ENCODE measurements at regions not wholly inside any gene's neighbourhood (a gene's known extent, or its start where the extent isn't known, plus 50 kb on each side); places are given as distances from the start of the nearest gene placed in this dataset.

DNA sequence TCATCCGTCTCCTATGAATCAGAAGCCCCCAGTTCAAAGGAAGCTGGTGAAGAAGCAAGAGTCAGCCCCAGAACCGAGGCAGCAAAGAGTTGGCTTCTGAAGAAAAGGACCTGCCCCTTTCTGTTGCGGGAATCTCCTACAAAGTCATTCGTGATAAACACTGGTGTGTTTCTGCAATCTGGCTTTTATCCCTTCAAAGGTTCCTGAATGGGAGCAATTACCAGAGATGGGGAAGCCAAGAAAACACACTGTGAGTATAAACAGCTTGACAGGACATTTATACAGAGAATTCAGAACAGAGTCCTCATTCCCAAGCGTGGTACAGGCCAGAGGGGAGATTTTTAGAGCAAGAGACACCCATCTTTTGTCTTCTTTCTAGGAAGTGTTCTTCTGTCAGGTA, 226.8 kb upstream of the LNX1 start:
- H3K4me1 ChIP-seq (ENCODE audit: low read length): no peaks in the 10 kb centered on the region
- no peaks in the 10 kb centered on the region for H3K36me3 ChIP-seq (replicated peaks; ENCODE audit: insufficient read depth, low read length)
- no peak overlapping the region for H3K4me2 ChIP-seq (ENCODE audit: low read depth, low read length)
- no peaks in the 10 kb centered on the region for H3K9me3 ChIP-seq (replicated peaks; ENCODE audit: insufficient read depth, low read length)
- H4K20me1 ChIP-seq (ENCODE audit: insufficient read depth, low read length): no peaks in the 10 kb centered on the region
- TF ChIP-seq EZH2phosphoT487 (IDR thresholded peaks at IDR 0.05; ENCODE audit: low read length) (no peak), EZH2 (optimal IDR thresholded peaks at IDR 0.05; ENCODE audit: low read depth, low read length) (no peak)
- TF ChIP-seq, protein P1, sequence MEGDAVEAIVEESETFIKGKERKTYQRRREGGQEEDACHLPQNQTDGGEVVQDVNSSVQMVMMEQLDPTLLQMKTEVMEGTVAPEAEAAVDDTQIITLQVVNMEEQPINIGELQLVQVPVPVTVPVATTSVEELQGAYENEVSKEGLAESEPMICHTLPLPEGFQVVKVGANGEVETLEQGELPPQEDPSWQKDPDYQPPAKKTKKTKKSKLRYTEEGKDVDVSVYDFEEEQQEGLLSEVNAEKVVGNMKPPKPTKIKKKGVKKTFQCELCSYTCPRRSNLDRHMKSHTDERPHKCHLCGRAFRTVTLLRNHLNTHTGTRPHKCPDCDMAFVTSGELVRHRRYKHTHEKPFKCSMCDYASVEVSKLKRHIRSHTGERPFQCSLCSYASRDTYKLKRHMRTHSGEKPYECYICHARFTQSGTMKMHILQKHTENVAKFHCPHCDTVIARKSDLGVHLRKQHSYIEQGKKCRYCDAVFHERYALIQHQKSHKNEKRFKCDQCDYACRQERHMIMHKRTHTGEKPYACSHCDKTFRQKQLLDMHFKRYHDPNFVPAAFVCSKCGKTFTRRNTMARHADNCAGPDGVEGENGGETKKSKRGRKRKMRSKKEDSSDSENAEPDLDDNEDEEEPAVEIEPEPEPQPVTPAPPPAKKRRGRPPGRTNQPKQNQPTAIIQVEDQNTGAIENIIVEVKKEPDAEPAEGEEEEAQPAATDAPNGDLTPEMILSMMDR (IDR thresholded peaks at IDR 0.05; ENCODE audit: low read length): no peak
- H2AFZ ChIP-seq (ENCODE audit: low read length): no peak overlapping the region
- no peak for DNase-seq
- no peak overlapping the region for H3K4me3 ChIP-seq (ENCODE audit: low read length)
- no peaks in the 10 kb centered on the region for H3K9me2 ChIP-seq (replicated peaks; ENCODE audit: insufficient read depth, low read length)
- no peak overlapping the region for H3K9ac ChIP-seq (ENCODE audit: low read length)
- H3K79me2 ChIP-seq (ENCODE audit: low read length): no peaks in the 10 kb centered on the region
- no peak overlapping the region for H3K27ac ChIP-seq (ENCODE audit: low read length)
- no peaks in the 10 kb centered on the region for H3K27me3 ChIP-seq (replicated peaks; ENCODE audit: insufficient read depth, low read length)
- H3F3A ChIP-seq (ENCODE audit: insufficient read depth, low read length): no peaks in the 10 kb centered on the region

DNA sequence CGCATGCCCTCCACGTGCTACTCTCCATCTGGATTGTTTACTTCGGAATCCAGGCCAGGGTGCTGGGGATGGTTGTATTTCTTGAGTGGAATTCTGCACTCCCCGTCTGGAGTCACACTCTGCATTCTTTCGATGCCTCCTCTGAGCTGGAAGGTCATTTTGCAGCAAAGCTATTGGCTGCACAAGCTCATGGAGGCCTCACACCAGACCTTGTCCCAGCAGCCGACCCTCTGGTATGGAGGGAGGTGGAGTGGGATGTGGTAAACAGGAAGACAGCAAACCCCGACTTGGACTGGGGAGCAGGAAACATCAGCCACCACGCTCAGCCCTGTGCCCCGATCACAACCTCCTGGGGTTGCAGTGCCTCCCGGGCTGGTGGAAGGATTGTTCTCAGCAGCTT, 225.3 kb upstream of the LNX1 start:
- H2AFZ ChIP-seq (ENCODE audit: low read length): no peak overlapping the region
- TF ChIP-seq EZH2phosphoT487 (IDR thresholded peaks at IDR 0.05; ENCODE audit: low read length) (no peak), EZH2 (optimal IDR thresholded peaks at IDR 0.05; ENCODE audit: low read depth, low read length) (no peak)
- TF ChIP-seq, protein P1 (IDR thresholded peaks at IDR 0.05; ENCODE audit: low read length): no peak
- DNase-seq: no peak

DNA sequence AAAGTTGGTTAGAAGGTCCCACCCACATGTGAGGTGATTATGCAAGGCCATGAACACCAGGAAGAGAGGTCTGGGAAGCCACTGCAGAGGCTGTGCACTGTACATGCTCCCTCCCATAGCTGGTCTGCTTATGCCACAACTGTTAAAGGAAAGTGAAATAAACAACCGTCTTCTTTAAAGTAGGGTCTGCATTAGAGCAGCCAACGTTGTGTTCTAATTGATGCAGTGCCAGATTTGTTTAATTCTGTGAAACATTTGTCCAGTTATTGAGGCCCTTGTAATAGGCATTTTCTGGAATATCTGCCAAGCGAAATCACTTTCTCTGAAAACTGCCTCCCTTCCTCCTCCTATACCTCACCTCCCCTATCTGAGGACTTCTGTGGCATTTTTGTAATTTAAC, 224.0 kb upstream of the LNX1 start:
- Histone ChIP-seq H3K4me3 (ENCODE audit: low read length) (no peak overlapping the region), H3K27ac (ENCODE audit: low read length) (no peak overlapping the region), H3K9me2 (replicated peaks; ENCODE audit: insufficient read depth, low read length) (no peaks in the 10 kb centered on the region), H3K9me3 (replicated peaks; ENCODE audit: insufficient read depth, low read length) (no peaks in the 10 kb centered on the region), H4K20me1 (ENCODE audit: insufficient read depth, low read length) (no peaks in the 10 kb centered on the region), H3K4me2 (ENCODE audit: low read depth, low read length) (no peak overlapping the region), H3K4me1 (ENCODE audit: low read length) (no peaks in the 10 kb centered on the region), H3K27me3 (replicated peaks; ENCODE audit: insufficient read depth, low read length) (no peaks in the 10 kb centered on the region), H2AFZ (ENCODE audit: low read length) (no peak overlapping the region), H3F3A (ENCODE audit: insufficient read depth, low read length) (no peaks in the 10 kb centered on the region), H3K9ac (ENCODE audit: low read length) (no peak overlapping the region), H3K36me3 (replicated peaks; ENCODE audit: insufficient read depth, low read length) (no peaks in the 10 kb centered on the region), H3K79me2 (ENCODE audit: low read length) (no peaks in the 10 kb centered on the region)
- TF ChIP-seq, protein P1 (IDR thresholded peaks at IDR 0.05; ENCODE audit: low read length): no peak
- TF ChIP-seq EZH2phosphoT487 (IDR thresholded peaks at IDR 0.05; ENCODE audit: low read length): no peak
- TF ChIP-seq EZH2 (optimal IDR thresholded peaks at IDR 0.05; ENCODE audit: low read depth, low read length): no peak
- no peak for DNase-seq

More for the DNA sequence above, 225.3 kb upstream of the LNX1 start:
- no peak overlapping the region for H3K27ac ChIP-seq (ENCODE audit: low read length)
- H3K4me2 ChIP-seq (ENCODE audit: low read depth, low read length): no peak overlapping the region
- H3K79me2 ChIP-seq (ENCODE audit: low read length): no peaks in the 10 kb centered on the region
- no peaks in the 10 kb centered on the region for H3F3A ChIP-seq (ENCODE audit: insufficient read depth, low read length)
- H3K9me3 ChIP-seq (replicated peaks; ENCODE audit: insufficient read depth, low read length): no peaks in the 10 kb centered on the region
- H3K36me3 ChIP-seq (replicated peaks; ENCODE audit: insufficient read depth, low read length): no peaks in the 10 kb centered on the region
- H3K4me1 ChIP-seq (ENCODE audit: low read length): no peaks in the 10 kb centered on the region
- H4K20me1 ChIP-seq (ENCODE audit: insufficient read depth, low read length): no peaks in the 10 kb centered on the region
- no peak overlapping the region for H3K4me3 ChIP-seq (ENCODE audit: low read length)
- no peaks in the 10 kb centered on the region for H3K27me3 ChIP-seq (replicated peaks; ENCODE audit: insufficient read depth, low read length)
- no peak overlapping the region for H3K9ac ChIP-seq (ENCODE audit: low read length)
- H3K9me2 ChIP-seq (replicated peaks; ENCODE audit: insufficient read depth, low read length): no peaks in the 10 kb centered on the region
